Fibroblast of peridontal ligament (primary cell): ENCODE measurements at regions not wholly inside any gene's neighbourhood (a gene's known extent, or its start where the extent isn't known, plus 50 kb on each side); places are given as distances from the start of the nearest gene placed in this dataset.

Experiments used
- DNase-seq: peaks from one replicate; pipeline ENCODE4 v3.0.0-alpha.2; 2010; ENCODE audit errors: extremely low read depth

DNA sequence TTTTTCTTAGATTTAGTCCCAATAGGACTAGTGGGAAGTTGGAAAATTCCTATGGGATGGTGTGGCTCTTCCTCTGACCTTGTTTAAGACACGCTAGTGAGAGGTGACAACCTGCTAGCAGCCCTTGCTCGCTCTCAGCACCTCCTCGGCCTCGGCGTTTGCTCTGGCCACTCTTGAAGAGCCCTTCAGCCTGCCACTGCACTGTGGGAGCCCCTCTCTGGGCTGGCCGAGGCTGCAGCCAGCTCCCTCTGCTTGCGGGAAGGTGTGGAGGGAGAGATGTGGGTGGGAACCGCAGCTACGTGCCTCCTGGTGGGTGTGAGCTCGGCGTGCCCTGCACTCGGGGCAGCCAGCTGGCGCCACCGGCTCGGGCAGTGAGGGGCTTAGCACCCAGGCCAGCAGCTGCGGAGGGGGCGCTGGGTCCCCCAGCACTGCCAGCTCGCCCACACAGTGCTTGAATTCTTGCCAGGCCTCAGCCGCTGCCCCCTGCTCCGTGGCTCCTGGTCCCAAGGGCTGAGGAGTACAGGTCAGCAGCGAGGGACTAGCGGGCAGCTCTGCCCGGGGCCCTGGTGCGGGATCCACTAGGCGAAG lies 254.5 kb upstream of the ANKRD55 start:
- DNase-seq, result no peak

DNA sequence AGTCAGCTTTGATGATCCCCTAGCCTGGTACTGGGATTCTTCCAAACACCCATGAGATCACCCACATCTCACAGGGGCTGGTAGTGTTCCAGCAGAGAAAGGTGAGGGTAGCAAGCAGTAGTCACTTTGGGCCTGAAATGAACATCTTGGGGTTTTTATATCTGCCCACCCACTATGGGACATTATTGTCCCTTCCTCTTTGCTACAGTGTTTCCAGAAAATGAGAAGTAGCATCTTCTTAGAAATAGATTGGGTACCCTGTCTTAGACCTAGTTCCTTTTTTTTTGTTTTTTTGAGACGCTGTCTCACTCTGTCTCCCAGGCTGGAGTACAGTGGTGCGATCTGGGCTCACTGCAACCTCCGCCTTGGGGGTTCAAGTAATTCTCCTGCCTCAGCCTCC lies 249.2 kb upstream of the ANKRD55 start:
- no peak for DNase-seq

DNA sequence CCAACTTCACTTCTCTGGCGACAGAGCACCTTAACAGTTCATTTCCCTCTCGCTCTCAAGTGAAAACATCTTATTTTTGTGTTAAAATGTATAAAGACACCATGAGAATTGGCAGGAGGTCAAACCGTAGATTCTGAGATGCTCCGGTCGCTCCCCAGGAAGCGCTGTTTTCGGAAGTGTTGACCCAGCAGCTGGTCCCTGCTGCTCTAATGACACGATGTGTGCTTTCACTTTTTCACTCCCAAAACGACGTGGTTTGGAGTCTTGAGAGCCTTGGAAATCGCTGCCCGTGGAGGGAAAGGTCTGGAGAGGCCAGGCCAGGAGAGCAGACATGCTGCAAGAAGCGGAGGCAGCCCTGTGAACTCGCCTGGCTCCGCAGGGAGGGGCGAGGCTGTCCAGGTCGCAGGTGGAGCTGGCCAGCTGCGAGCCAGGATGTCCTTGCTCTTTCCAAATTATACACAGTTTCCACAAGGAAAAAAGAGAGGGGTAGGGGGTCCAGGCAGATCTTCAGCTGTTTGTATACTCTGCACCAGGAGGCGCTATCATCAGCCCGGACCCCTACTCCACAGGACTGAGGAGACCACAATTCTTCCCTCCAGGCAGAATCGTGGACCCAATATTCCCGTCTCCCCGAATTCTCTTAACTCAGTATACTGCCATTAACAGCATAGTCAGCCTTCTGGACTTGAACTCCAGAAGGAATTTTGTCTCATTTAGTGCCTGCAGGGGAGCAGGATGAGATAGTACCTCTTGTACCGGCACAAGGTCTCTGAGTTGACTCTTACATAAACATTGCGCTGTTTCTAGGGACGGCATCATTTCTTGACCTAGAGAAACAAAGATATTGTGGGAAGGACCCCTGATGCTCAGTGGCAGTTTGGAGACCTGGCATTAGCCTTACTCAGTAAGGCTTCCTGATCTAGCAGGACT lies 248.6 kb upstream of the ANKRD55 start:
- peak; percentile 31 for DNase-seq

DNA sequence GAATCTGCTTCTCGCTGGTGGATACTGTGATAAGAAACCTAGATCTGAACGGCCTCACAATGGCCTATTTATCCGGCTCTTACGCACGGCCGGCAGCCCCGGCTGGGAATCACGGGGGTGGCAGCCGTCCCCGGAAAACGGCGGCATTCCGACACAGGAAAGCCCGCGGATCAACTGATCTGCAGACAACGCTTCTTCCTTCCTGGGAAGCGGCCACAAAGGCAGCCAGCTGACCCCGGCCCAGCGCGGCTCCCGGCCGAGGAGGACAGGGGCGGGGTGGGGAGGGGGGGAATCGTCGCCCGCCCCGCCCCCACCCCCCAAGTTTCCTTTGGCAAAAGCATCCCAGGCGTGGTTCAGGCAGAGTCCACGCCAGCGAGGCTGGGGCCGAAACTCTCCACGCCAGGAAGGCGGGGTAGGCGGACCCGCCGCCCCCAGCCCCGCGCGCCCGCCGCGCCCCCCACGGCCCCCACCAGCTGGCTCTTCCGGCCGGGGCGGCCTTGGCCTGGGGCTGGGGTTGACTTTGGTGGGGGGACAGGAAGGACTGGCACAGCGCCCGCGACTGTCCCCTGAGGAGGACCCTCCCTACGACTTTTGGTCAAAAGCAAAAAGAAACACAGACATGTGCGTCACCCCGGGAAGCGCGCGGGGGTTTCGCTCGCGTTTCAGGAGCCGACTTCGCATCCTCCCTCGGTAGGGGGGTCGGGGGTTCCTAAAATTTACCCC lies 247.7 kb upstream of the ANKRD55 start:
- peak; percentile 27 for DNase-seq

DNA sequence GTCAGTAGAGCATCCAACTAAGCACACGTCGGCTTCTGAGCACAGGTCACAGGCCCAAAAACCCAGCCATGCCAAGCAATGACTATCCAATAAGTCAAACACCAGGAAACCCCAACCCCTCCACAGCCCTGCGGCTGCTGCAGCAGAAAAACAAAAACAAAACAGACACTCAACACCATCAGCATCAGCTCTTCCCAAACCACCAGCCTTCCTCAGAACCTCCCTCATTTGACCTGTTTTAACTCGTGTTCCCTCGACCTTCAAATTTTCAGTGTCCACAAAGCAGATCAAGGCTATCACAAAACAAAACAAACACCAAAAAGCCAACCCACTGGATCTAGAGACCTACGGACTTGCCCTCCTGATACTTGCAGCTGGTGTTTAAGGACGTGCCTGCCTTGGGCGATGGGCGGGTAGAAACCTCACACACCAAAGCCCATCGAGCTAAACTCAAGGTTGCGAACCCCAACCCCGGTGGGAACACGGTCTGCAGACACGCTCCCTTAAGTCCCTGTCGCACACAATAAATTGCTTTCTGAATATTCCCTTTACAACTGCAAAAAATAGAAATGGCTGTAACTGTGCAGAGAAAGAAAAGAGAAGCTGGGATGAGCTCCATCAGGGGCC lies 247.1 kb upstream of the ANKRD55 start:
- DNase-seq, result peak; percentile 12

DNA sequence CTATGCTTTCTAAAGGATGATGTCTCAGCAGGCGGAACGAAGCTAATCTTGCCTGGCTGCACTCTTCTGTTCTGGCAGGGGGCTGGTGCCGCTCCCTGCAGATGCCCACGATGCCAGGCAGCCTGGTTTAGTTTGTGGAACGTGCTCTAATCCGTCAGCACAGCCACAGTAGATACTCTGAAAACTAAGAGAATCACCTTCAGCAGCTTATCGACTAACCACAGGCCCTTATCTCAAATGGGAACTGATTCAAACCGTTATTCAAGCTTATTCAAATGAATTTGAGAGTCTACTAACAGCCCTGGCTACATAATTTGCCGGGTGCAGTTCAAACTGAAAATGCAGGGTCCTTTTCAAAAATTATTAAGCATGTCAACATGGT lies 246.6 kb upstream of the ANKRD55 start:
- no peak for DNase-seq

DNA sequence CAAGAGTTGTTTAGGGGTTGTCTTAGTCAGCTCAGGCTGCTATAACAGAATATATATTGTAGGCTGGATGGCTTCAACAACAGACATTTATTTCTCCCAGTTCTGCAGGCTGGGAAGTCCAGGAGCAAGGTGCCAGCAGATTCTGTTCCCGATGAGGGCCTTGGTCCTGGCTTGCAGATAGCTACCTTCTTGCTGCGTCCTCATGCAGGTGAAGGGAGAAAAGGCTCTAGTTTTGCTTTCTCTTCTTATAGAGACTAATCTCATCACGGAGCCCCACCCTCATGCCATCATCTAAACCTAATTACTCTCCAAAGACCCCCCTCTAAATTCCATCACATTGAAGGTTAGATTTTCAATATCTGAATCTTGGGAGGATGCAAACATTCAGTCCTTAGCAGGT lies 246.0 kb upstream of the ANKRD55 start:
- no peak for DNase-seq

DNA sequence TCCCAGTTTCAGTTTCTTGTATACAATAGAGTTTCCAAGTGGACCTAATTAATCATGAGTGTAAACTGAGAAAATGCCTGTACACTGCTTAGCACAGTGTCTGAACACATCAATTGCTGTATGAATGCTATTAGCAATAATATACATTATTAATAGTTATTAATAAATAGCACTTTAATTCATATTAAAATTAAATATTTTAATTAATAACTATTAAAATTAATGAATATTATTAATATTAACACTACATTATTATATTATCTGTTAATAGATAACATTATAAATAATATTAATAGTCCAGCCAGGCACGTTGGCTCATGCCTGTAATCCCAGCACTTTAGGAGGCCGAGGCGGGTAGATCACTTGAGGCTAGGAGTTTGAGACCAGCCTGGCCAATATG lies 244.9 kb upstream of the ANKRD55 start:
- DNase-seq, result no peak

DNA sequence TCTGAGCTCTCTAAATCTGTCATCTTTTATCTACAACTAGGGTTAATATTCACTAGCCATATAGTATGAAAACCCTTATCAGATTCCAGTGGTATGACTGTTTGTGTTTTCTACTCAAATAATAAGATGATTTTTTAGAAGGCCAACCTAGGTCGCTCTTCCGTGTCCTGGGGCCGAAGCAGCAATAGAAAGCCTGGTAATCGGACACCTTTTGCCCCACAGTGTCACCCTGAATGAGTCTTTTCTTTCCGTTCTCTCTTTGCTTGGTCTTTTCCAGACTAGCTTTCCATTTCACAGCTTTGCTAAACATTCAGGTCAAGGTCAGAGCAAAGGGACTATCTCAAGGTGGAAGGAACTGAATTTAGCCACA lies 243.3 kb upstream of the ANKRD55 start:
- no peak for DNase-seq

DNA sequence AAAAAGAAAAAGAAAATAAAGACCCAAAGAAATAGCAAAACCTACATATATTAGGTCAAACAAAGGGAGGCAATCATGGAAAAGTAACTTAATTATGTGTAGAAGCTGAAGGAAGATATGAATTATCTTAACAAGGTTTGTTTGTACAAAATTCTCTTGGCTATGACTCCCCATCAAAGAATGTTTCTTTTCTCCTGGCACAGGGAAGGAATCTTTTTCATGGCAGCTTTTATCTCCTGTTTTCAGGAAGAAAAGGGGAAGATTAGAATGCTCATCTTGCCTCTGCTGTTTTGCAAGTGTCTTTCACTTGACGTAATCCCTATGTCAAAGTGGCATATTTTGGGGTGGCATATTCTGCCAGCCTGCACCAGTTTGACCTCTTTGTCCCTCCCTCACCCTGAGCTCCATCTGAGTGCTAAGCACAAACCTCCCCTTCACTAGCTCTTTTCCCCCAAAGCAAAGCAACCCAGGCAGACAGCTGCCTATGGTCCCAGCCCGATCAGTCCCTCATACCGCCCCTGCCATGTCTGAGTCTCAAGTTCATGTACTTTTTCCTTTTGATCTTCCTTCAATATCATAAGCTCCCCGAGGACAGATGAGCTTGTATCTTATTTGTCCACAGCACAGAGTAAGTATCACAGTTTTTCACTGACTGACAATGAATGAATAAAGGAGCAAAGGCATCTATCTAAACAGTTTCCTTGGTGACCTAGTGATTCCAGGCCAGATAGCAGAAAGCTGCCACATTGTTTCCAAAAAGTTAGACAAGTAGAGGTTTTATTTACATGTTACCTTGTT lies 242.8 kb upstream of the ANKRD55 start:
- no peak for DNase-seq

DNA sequence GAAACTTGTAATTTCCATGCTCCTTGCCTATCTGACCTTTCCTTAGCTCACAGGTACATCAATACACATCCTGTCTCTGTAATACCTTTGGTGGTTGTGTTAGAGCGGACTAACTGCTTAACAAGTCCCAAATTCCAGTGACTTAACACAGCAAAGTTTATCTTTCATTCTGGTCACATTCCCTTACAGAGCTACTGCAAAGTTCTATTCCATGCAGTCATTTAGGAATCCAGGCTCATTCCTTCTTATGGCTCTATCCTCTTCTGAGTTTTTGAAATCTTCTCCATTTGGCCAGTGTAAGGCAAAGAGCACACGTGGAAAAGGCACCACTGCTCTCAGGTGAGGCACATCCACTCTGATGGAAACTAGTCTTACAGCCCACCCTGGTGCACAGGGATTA lies 238.6 kb upstream of the ANKRD55 start:
- DNase-seq, result no peak

DNA sequence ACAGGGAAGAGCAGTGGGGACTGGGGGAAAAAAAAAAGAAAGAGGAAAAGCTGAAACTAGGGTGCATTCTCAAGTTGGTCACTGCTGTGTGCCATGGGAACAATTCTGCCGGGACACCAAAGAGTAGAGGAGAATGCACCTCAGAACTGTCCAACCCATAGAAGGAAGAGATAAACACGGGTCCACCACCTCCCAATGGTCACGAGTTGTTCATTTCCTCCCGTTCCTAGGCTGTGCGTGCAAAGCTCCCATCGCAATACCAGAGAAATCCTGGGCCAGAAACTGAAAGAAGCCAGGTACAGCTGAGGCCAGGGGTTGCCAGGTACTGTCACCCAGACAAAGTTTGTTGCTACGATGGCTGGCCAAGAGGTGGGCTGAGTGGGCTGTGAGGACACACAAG lies 236.9 kb upstream of the ANKRD55 start:
- DNase-seq, result no peak

DNA sequence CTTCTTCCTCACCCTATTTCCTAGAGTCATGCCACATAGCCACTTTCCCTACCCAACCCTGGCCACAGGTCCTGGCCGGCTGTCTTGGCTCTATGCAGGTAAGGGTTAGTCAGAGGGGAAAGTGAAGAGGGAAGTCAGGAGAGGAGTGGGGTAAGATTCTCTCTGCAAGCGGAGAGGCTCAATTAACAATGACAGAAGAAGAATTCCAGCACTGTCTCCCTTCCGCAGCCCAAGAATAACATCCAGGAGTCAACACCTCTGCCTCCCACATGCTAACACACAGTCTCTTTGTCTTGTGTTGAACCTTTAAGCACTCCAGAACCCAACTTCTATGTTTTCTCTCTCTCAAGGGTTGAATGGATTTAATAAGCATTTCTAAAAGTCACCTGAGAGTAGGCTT lies 235.1 kb upstream of the ANKRD55 start:
- no peak for DNase-seq

DNA sequence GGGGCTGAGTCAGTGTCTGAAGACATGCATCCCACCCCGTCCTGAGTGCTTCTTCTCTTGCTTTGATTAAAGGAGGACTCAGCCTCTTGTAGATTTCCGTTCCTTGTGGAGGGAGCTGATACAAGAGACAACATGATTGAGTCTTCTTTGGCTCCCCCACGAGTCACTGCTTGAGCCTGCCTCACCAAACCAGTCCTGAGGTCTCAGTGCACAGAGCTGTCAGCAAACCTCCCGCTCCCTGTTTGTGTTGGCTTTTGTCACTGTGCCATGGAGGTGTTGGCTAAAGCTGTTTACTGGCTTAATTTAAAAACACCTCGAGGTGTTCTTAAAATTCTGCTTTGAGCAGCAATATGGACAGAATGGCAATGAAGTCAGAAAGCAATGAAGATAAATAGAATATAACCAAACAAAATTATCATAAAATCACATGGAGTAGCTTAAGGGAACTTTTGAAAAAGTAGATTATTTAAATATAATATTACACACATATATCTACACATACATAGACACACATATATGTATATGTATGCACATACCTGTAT lies 234.1 kb upstream of the ANKRD55 start:
- DNase-seq, result no peak

DNA sequence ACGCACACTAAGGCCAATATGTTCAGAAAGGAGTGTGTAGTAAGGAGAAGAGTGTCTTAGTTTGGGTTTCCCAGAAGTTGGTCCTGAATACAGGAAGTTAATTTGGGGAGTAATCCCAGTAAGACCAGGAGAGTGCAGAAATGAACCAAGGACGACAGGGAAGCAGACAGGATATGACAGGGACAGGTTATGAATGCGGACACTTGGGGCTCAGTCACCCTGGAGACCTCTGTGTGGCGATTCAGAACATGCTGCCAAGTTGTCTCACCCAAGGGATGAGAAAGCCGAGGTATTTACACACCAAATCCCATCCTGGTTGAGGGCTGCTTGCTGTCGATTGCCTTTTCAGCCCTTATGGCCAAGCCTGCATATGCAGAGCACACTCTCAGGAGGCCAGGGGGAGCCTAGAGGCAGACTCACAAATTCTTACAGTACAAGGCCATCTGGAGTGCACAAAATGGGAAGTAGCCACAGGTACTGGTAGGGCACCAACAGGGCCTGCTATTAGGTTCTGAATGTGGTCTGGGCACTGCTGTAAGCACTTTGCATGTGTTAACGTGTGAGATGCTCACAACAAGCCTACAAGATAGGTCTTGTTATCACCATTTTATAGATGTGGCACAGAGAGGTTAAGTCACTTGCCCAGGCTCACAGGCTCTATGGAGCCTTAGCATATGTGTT lies 233.1 kb upstream of the ANKRD55 start:
- no peak for DNase-seq

DNA sequence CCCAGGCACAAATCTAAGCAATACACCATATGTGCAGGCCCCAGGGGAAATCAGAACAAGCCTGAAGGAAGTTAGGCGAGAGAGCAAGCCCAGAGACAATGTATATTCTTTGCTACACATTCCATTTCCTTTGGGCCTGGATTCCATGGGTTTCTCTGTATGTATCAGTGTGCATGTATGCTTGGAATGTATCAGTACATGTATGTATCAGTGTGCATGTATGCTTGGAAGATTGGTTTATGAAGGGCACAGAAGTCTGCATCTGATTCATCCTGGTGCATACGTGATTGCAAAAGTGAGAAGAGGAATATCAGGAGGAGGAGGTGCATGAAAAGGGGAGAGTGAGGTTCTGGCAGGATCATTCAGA lies 232.6 kb upstream of the ANKRD55 start:
- DNase-seq, result no peak

DNA sequence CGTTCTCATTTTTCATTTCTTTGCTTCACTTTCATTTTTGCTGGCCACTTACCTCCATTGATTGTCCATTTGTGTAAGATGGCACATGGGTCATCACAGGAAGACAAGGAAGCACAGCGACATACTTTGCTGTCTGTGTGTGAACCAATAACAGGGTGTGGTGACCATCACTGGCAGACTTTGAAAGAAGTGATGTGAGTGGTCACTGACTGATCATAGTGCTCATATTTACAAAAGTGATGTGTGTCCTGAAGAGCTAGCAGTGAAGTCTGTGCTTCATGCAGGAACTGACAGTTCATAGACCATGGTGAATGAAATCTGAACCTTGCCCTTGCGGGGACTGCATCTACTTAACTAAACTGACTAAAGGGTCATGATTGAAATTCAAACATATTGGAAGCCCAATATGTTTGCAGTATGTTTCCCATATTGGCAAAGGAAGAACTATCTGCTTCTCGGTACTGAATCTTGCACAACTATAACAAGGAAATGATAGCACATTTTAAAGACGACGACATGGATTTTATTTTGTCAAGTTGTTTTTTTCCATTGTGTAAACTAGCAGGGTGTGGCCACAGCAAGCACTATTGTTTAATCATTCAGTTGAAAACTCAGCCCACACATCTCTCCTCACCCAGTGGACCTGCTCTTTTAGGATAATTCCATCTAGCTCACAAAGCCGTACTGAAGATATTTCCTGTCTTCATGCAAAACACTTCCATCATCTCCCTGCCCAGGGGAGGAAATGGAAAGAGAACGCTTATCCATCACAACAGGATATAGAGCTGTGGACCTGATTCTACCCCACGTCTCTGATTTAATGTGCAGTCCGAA lies 232.0 kb upstream of the ANKRD55 start:
- no peak for DNase-seq

DNA sequence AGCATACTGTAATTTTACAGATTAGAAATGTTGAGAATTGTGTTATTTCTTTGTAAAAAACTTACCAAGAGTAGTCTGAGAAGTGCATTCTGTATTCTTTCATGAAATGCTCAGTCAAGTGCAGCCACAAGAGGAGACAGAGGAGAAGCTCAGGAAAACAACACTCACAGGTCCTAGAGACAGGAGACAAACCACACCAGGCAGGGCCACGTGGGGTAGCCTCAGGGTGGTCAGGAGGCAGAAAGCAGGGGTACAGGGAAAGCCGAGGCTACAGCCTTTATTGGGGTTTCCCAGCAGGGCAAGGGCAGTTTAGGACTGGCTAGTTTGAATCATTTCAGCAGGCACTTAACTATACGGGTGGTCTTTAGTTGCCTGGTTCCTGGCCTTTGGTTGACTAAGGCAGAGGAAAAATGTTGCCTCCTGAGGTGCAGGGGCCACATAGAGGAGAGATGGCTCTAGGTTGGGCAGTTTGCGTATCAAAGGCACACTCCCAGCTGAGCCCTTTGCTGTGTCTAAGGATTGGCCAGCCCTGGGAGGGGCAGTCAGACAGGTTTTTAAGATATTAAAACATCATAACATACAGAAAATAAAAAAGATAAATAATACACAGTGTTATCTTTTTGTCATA lies 230.9 kb upstream of the ANKRD55 start:
- no peak for DNase-seq

DNA sequence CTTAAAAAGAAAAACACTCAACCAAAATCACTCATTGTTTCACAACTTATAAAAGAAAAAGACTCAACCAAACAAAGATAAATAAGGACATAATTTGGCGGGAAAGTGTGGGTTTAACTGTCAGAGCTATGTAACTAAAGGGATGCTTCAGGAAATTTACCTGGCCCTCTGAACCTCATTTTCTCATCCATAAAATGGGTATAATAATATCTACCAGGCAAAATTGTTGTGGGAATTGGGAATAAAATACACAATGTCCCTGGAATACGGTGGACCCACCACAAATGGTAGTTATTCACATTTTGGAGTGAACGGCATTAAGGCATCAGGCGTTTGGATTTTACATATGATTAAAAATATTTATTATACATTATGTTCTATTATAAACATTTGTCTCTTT lies 228.5 kb upstream of the ANKRD55 start:
- no peak for DNase-seq
